ENCODE measurements at regions not wholly inside any gene's neighbourhood (a gene's known extent, or its start where the extent isn't known, plus 50 kb on each side); places are given as distances from the start of the nearest gene placed in this dataset.
"Not testable (repeated sequence)": the region's sequence is repeated elsewhere in the genome, so short reads cannot be mapped to it uniquely, and the experiment has no call there.

- intact Hi-C loops (cut with DNase I) = no loop called here
- DNase-seq (no peak), ATAC-seq (no peak)
Measured at GRCh38 chr6:44040786-44041185, 86.5 kb downstream of the MRPL14 start.

DNA sequence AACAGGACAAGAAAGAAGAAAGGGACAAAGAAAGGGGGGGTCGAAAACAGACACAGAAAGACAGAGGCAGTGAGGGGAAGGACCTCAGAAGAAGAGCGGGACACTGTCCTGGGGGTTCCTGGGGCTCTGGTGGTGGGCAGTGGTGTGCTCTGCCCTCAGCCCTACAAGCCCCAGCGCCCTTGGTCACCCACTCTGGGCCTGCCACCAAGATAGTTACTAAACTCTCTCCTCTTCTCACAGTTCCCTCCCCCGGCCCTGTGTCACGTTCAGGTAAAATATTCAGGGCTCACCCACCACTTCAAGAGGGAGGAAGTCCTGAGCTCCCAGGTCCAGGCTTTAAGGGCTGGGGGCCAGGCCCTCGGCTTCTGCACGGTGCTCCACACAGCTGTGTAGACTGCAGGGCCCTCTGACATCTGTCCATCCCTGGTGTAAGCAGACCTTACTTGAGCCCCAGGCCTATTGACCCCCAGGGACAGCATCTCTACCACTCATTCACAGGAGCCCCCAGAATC, 87.4 kb downstream of the MRPL14 start:
- intact Hi-C loops (cut with DNase I) = no loop called here
- DNase-seq = no peak
- ATAC-seq = no peak

DNA sequence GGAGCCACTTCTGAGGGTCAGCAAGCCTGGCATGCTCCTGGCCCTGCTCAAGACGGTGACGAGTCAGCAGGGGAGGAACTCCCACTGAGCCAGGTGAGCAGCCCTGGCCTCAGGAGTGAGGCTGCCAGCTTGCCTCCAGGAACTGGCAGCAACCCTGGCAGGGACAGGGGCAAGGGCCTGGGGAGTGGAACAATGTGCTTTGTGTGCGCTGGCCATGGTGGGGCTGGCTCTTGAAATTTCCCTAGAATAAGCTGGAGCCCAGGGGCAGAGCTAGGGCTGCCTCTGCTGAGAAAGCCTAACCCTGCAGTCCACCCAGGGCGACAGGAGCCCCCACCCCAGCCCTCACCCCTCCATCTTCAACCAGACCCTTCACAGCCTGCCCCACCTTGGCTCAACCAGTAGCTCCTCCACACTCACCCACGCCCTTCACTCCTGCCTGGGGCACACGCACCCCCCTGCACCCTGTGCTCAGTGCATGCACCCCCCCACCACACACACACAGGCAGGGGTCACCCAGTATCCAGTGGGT, 88.0 kb downstream of the MRPL14 start:
- ATAC-seq (no peak), DNase-seq (no peak)
- intact Hi-C loops (cut with DNase I) = no loop called here

- no peak for ATAC-seq
- intact Hi-C loops (cut with DNase I) = no loop called here
- DNase-seq = no peak
Measured at GRCh38 chr6:44038543-44039065, 88.6 kb downstream of the MRPL14 start.

GRCh38 chr6:44037847-44038542, 89.3 kb downstream of the MRPL14 start:
- intact Hi-C loops (cut with DNase I) = no loop called here
- DNase-seq = no peak
- ATAC-seq = no peak

DNA sequence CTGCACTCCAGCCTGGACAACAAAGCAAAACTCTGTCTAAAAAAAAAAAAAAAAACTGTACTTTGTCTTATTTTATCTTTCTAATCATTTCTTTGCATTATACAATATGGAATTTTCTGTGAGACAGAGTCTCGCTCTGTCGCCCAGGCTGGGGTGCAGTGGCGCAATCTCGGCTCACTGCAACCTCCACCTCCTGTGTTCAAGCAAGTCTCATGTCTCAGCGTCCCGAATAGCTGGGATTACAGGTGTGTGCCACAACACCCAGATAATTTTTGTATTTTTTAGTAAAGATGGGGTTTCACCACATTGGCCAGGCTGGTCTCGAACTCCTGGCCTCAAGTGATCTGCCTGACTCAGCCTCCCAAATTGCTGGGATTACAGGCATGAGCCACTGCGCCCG, 90.0 kb downstream of the MRPL14 start:
- intact Hi-C loops (cut with DNase I); DNase-seq: not testable (repeated sequence)

GRCh38 chr6:44036699-44037101, 90.6 kb downstream of the MRPL14 start:
- intact Hi-C loops (cut with DNase I) = no loop called here
- DNase-seq (no peak), ATAC-seq (no peak)

More for the DNA sequence above, 90.0 kb downstream of the MRPL14 start:
- ATAC-seq = not testable (repeated sequence)

GRCh38 chr6:44036196-44036595, 91.1 kb downstream of the MRPL14 start:
- intact Hi-C loops (cut with DNase I) = no loop called here
- no peak for ATAC-seq
- DNase-seq = no peak

DNA sequence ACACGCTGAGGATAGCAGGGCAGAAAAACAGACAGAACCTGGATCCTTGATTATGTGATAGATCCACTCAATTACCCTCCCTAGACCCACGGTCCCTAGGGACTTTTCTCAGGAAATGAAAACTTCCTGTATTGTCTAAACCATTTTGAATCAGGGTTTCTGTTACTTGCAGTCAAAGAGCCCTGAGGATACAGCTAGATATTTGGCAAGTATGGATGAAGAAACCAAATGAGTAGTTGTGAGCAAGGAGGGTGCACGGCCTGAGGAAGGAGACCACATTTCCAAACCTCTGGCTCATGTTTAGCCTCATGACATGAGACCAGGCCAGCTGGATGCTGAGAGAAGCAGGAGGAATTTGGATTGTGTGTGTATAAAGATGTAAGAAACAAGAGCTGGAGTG, 91.6 kb downstream of the MRPL14 start:
- ATAC-seq = no peak
- no peak for DNase-seq
- intact Hi-C loops (cut with DNase I) = no loop called here

- DNase-seq (no peak), ATAC-seq (no peak)
- intact Hi-C loops (cut with DNase I) = no loop called here
Measured at GRCh38 chr6:44034931-44035345, 92.3 kb downstream of the MRPL14 start.

DNA sequence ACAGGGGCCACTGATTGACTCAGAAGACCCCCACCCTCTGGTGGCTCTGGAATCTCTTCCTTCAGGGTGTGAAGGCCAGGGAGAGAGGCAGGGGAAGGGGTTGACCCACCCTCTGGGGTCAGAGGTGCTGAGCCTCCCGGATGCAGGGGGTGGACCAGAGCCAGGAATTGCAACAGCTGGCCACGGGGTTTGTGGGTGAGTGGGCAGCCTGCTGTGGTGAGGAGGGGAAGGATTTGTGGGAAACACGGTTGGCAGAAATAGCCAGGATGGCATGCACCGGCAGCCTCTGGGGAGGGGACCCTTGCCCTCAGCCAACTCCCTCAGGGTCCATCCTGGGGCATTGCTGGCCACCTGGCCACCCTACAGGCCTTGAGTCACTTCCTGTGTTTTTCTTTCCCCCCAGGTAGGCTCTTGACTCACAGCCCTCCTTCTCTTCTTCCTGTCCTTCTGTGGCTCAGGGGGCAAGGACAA, 92.8 kb downstream of the MRPL14 start:
- no peak for DNase-seq
- intact Hi-C loops (cut with DNase I) = no loop called here
- ATAC-seq = no peak

- intact Hi-C loops (cut with DNase I) = no loop called here
- no peak for DNase-seq
- no peak for ATAC-seq
Measured at GRCh38 chr6:44030812-44031454, 96.3 kb downstream of the MRPL14 start.

- DNase-seq = no peak
- ATAC-seq = peak; percentile 8 to 41
- intact Hi-C loops (cut with DNase I) = no loop called here
Measured at GRCh38 chr6:44029444-44030185, 97.6 kb downstream of the MRPL14 start.

GRCh38 chr6:44028789-44029310, 98.4 kb downstream of the MRPL14 start:
- ATAC-seq = peak; percentile 55 to 90
- DNase-seq = no peak
- intact Hi-C loops (cut with DNase I) = no loop called here

DNA sequence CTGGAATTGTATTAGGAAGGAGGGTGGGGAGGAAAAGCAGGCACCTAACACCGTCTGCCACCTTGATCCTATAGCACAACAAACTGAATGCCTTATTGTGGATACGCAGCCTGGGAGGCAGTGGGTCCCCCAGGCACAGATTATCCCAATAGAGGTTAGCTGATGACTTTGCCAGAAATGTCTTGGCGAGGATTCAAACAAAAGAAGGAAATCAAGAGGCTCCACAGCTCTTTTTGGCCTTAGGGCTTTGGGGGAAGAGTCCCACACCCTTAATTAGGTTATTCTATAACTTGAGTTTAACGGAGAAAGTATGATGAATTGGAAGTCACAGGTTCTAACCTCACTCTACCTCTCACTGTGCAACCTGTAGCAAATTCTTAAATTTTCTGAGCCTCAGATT, 102.0 kb downstream of the MRPL14 start:
- intact Hi-C loops (cut with DNase I) = no loop called here
- ATAC-seq (no peak), DNase-seq (no peak)

DNA sequence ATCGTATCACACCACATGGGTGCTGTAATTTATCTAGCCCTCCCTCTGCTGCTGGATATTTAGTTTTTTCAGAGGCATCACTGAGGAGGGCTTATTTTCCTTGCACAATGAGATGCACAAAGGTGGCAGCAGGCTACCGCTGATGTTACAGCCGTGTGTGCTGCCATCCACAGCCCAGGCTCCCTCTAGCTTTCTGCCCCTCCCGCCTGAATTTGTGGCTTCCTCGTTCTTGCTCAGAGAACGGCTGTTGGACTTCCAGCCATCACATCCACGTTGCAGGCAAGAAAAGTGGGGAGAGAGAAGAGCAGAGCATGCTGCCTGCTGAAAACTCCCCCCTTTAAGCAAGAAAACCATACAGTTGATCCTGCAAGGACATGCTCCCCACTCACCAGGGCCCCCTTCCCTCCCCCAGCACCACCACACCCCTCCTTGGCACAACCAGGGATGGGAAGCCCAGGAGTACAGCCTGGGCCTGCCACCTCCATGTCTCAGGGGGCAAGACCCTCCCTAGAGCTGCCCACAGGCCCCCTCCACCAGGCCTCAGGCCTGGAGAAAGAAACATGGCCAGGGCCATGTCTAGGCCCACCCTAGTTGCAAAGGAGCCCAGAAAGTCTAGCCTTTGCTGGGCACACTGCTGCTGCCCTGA, 102.6 kb downstream of the MRPL14 start:
- ATAC-seq (no peak), DNase-seq (no peak)

DNA sequence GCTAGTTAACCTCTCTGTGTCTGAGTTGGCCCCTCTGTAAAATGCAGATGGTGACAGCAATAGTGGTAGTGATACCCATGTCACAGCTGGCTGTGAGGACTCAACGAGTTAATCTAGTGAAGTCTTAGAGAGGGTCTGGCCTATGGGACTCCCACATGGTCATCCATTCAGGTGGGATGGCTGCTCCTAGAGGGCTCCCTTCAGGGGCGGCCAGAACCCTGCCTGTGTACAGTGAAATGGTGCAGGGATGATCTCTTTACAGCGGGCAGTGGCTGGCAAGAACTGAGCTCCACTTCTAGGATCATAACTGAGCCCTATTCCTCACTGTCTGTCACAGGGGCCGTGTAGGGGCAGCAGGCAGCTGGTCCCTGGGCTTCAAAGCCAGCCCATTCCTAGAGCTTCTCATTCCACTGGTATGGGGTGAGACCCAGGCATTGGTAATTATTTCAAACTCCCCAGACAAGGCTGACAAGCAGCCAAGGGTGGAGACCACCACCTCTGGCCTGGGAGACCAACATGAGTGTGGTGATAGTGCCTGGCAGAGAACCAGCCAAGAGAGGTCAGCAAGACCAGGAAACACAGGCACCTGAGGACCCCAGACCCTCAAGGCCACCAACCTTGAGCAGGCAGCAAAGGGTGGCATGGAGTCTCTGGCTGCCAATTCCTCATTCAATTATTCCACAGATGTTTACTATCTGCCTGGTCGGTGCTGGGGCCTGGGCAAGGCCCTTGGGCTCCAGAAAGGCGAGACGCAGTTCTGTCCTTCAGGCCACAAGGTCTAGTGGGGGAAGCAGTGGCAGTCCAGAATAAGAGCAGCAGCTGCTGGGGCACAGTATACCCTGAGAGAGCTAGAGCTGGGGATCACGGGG, 103.4 kb downstream of the MRPL14 start:
- no peak for DNase-seq
- ATAC-seq = no peak
- intact Hi-C loops (cut with DNase I) = no loop called here

More for the DNA sequence above, 102.6 kb downstream of the MRPL14 start:
- intact Hi-C loops (cut with DNase I) = no loop called here

Data from left cardiac atrium (tissue), 4 donors.